ENCODE measurements at regions not wholly inside any gene's neighbourhood (a gene's known extent, or its start where the extent isn't known, plus 50 kb on each side); places are given as distances from the start of the nearest gene placed in this dataset.

GRCh38 chr20:57034001-57034400 lies 232.4 kb downstream of the BMP7 start:
- TF ChIP-seq POLR2AphosphoS5 (IDR thresholded peaks at IDR 0.05) (no peak), CTCF (IDR thresholded peaks at IDR 0.05) (no peak), POLR2A (IDR thresholded peaks at IDR 0.05) (no peak)
